ENCODE measurements at regions not wholly inside any gene's neighbourhood (a gene's known extent, or its start where the extent isn't known, plus 50 kb on each side); places are given as distances from the start of the nearest gene placed in this dataset.

GRCh38 chr3:17982211-17982880 is 239.9 kb upstream of the TBC1D5 start:
- no peaks in the 10 kb centered on the region for H3K36me3 ChIP-seq (ENCODE audit: insufficient read depth, low read length)
- no peak overlapping the region for H3K4me3 ChIP-seq (ENCODE audit: insufficient read depth, low read length)
- H3K79me2 ChIP-seq (ENCODE audit: insufficient read depth, low read length) = no peaks in the 10 kb centered on the region
- no peaks in the 10 kb centered on the region for H3K4me1 ChIP-seq (ENCODE audit: insufficient read depth, low read length)
- no peaks in the 10 kb centered on the region for H3K27me3 ChIP-seq (ENCODE audit: insufficient read depth, low read length)
- no peak for TF ChIP-seq CTCF (IDR thresholded peaks at IDR 0.05; ENCODE audit: extremely low read depth, low read depth, low read length)
- no peak overlapping the region for H3K4me2 ChIP-seq (ENCODE audit: insufficient read depth, low read length)
- H3K27ac ChIP-seq (ENCODE audit: low read depth, low read length) = no peak overlapping the region
- no peaks in the 10 kb centered on the region for H3K9me3 ChIP-seq (ENCODE audit: low read depth, low read length)
- peak; percentile 1 for DNase-seq (ENCODE audit: insufficient read length, low spot score, missing footprints)
- no peak overlapping the region for H2AFZ ChIP-seq (ENCODE audit: low read length)
- no peaks in the 10 kb centered on the region for H4K20me1 ChIP-seq (ENCODE audit: insufficient read depth, low read length)

- Histone ChIP-seq H3K4me2 (ENCODE audit: insufficient read depth, low read length) (no peak overlapping the region), H3K4me1 (ENCODE audit: insufficient read depth, low read length) (no peaks in the 10 kb centered on the region), H3K27me3 (ENCODE audit: insufficient read depth, low read length) (no peaks in the 10 kb centered on the region), H2AFZ (ENCODE audit: low read length) (no peak overlapping the region), H3K4me3 (ENCODE audit: insufficient read depth, low read length) (no peak overlapping the region), H3K9me3 (ENCODE audit: low read depth, low read length) (no peaks in the 10 kb centered on the region), H3K36me3 (ENCODE audit: insufficient read depth, low read length) (no peaks in the 10 kb centered on the region), H4K20me1 (ENCODE audit: insufficient read depth, low read length) (no peaks in the 10 kb centered on the region), H3K27ac (ENCODE audit: low read depth, low read length) (no peak overlapping the region), H3K79me2 (ENCODE audit: insufficient read depth, low read length) (no peaks in the 10 kb centered on the region)
- DNase-seq (ENCODE audit: insufficient read length, low spot score, missing footprints) = no peak
- TF ChIP-seq CTCF (IDR thresholded peaks at IDR 0.05; ENCODE audit: extremely low read depth, low read depth, low read length) = no peak
Measured at GRCh38 chr3:17980863-17981262, 238.4 kb upstream of the TBC1D5 start.

GRCh38 chr3:17979911-17980310 is 237.5 kb upstream of the TBC1D5 start:
- DNase-seq (ENCODE audit: insufficient read length, low spot score, missing footprints) = no peak
- Histone ChIP-seq H3K79me2 (ENCODE audit: insufficient read depth, low read length) (no peaks in the 10 kb centered on the region), H3K27me3 (ENCODE audit: insufficient read depth, low read length) (no peaks in the 10 kb centered on the region), H3K36me3 (ENCODE audit: insufficient read depth, low read length) (no peaks in the 10 kb centered on the region), H4K20me1 (ENCODE audit: insufficient read depth, low read length) (no peaks in the 10 kb centered on the region), H3K9me3 (ENCODE audit: low read depth, low read length) (no peaks in the 10 kb centered on the region), H3K4me1 (ENCODE audit: insufficient read depth, low read length) (no peaks in the 10 kb centered on the region), H3K4me3 (ENCODE audit: insufficient read depth, low read length) (no peak overlapping the region), H2AFZ (ENCODE audit: low read length) (no peak overlapping the region), H3K4me2 (ENCODE audit: insufficient read depth, low read length) (no peak overlapping the region), H3K27ac (ENCODE audit: low read depth, low read length) (no peak overlapping the region)
- TF ChIP-seq CTCF (IDR thresholded peaks at IDR 0.05; ENCODE audit: extremely low read depth, low read depth, low read length) = no peak

GRCh38 chr3:17979252-17979651 is 236.8 kb upstream of the TBC1D5 start:
- no peak for DNase-seq (ENCODE audit: insufficient read length, low spot score, missing footprints)
- Histone ChIP-seq H3K4me1 (ENCODE audit: insufficient read depth, low read length) (no peaks in the 10 kb centered on the region), H4K20me1 (ENCODE audit: insufficient read depth, low read length) (no peaks in the 10 kb centered on the region), H3K27ac (ENCODE audit: low read depth, low read length) (no peak overlapping the region), H3K4me2 (ENCODE audit: insufficient read depth, low read length) (no peak overlapping the region), H3K36me3 (ENCODE audit: insufficient read depth, low read length) (no peaks in the 10 kb centered on the region), H2AFZ (ENCODE audit: low read length) (no peak overlapping the region), H3K27me3 (ENCODE audit: insufficient read depth, low read length) (no peaks in the 10 kb centered on the region), H3K9me3 (ENCODE audit: low read depth, low read length) (no peaks in the 10 kb centered on the region), H3K79me2 (ENCODE audit: insufficient read depth, low read length) (no peaks in the 10 kb centered on the region), H3K4me3 (ENCODE audit: insufficient read depth, low read length) (no peak overlapping the region)
- peak; percentile 11 for TF ChIP-seq CTCF (IDR thresholded peaks at IDR 0.05; ENCODE audit: extremely low read depth, low read depth, low read length)
